ENCODE measurements at regions not wholly inside any gene's neighbourhood (a gene's known extent, or its start where the extent isn't known, plus 50 kb on each side); places are given as distances from the start of the nearest gene placed in this dataset.
A peak's percentile ranks its signal among the peaks of the same experiment; 100 is the strongest.

DNA sequence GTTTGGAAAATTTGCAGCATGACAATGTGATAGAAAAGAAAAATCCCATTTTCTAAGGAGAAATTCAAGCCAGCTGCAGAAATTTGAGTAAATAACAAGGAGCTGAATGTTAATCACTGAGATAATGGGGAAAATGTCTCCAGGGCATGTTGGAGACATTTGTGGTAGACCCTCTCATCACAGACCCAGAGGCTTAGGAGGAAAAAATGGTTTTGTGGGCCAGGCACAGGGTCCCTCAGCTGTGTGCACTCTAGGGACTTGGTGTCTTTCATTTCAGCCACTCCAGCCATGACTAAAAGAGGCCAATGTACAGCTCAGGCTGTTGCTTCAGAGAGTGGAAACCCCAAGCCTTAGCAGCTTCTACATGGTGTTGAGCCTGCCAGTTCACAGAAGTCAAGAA lies 111.4 kb upstream of the SYT10 start:
- Mint-ChIP-seq H3K27me3 (ENCODE audit: insufficient read depth) (no peaks in the 10 kb centered on the region), H3K4me1 (no peaks in the 10 kb centered on the region), H3K36me3 (ENCODE audit: low read depth) (peaks cover 14% of the 10 kb centered on the region), H3K27ac (no peak overlapping the region), H3K9me3 (peaks cover 35% of the 10 kb centered on the region), H3K4me3 (no peak overlapping the region)
- no peak overlapping the region for H3K4me3 ChIP-seq (ENCODE audit: low read length)
- DNase-seq, result no peak
- TF ChIP-seq, protein P1, sequence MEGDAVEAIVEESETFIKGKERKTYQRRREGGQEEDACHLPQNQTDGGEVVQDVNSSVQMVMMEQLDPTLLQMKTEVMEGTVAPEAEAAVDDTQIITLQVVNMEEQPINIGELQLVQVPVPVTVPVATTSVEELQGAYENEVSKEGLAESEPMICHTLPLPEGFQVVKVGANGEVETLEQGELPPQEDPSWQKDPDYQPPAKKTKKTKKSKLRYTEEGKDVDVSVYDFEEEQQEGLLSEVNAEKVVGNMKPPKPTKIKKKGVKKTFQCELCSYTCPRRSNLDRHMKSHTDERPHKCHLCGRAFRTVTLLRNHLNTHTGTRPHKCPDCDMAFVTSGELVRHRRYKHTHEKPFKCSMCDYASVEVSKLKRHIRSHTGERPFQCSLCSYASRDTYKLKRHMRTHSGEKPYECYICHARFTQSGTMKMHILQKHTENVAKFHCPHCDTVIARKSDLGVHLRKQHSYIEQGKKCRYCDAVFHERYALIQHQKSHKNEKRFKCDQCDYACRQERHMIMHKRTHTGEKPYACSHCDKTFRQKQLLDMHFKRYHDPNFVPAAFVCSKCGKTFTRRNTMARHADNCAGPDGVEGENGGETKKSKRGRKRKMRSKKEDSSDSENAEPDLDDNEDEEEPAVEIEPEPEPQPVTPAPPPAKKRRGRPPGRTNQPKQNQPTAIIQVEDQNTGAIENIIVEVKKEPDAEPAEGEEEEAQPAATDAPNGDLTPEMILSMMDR (conservative IDR thresholded peaks at IDR 0.05), result no peak
- no peak overlapping the region for H3K27ac ChIP-seq (ENCODE audit: low read depth, low read length)
- no peaks in the 10 kb centered on the region for H3K27me3 ChIP-seq (ENCODE audit: control insufficient read depth, insufficient read depth, low read length, poor library complexity, severe bottlenecking)
- no peak overlapping the region for H3K9ac ChIP-seq (ENCODE audit: extremely low read depth, low read length, poor library complexity, severe bottlenecking)
- H3K4me1 ChIP-seq (ENCODE audit: control insufficient read depth, insufficient read depth, low read length), result no peaks in the 10 kb centered on the region
- H3K9me3 ChIP-seq (ENCODE audit: control insufficient read depth, low read length), result peaks cover 16% of the 10 kb centered on the region
- no peaks in the 10 kb centered on the region for H3K36me3 ChIP-seq (ENCODE audit: control insufficient read depth, insufficient read depth, low read length)

DNA sequence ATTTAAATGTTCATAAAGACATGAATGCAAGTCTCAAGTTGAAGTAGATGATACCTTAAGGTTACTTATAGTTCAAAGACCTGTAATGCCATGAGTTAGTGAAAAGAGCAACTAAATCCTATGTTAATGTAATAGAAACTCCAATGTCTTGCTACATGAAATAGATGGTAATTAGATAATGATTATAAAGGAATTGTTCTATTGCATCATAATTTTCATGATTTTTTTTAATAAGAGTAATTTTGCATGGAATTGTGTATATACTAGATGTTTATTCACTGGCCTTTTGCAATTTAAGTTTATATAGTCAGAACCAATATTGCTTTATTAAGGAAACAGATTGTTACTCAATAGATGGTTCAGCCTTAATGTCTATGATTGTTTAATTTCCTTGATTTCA lies 115.5 kb upstream of the SYT10 start:
- H3K27ac ChIP-seq (ENCODE audit: low read depth, low read length), result no peak overlapping the region
- H3K27me3 ChIP-seq (ENCODE audit: control insufficient read depth, insufficient read depth, low read length, poor library complexity, severe bottlenecking), result no peaks in the 10 kb centered on the region
- H3K27me3 Mint-ChIP-seq (ENCODE audit: insufficient read depth), result no peaks in the 10 kb centered on the region
- H3K9me3 ChIP-seq (ENCODE audit: control insufficient read depth, low read length), result peaks cover 12% of the 10 kb centered on the region
- peaks cover 15% of the 10 kb centered on the region for H3K4me1 Mint-ChIP-seq
- DNase-seq, result no peak
- H3K9ac ChIP-seq (ENCODE audit: extremely low read depth, low read length, poor library complexity, severe bottlenecking), result no peak overlapping the region
- H3K36me3 Mint-ChIP-seq (ENCODE audit: low read depth), result peaks cover 14% of the 10 kb centered on the region
- TF ChIP-seq, protein P1 (conservative IDR thresholded peaks at IDR 0.05), result no peak
- H3K9me3 Mint-ChIP-seq, result peaks cover 30% of the 10 kb centered on the region
- no peak overlapping the region for H3K4me3 Mint-ChIP-seq
- no peak overlapping the region for H3K4me3 ChIP-seq (ENCODE audit: low read length)
- H3K4me1 ChIP-seq (ENCODE audit: control insufficient read depth, insufficient read depth, low read length), result no peaks in the 10 kb centered on the region
- H3K27ac Mint-ChIP-seq, result no peak overlapping the region
- H3K36me3 ChIP-seq (ENCODE audit: control insufficient read depth, insufficient read depth, low read length), result no peaks in the 10 kb centered on the region

DNA sequence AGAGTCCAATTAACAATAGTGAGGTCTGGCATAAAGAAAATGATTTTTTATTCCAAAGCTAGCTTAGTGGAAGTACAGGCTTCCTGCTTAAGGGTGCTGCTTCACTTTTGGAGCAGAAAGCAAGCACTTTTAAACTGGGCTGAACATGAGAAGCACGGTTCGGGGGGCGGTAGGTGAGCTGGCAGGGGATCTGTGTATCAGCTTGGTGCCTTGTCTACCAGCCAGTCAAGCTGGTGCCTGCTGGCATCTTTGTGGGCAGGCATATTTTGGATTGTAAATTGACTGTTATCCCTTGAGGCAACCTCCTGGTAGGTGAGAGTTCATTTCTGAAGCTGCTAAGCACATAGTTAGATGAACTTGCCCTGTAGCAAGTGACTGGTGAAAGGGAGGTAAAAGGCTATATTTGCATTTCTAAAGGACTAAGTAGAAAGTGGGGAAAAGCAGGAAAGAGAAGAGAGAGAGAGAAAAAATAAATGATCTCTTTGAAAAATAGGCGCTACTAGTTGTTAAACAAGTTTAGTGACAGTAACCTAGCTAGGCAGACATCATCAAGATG lies 121.1 kb upstream of the SYT10 start:
- WGBS, 2 experiments (ENCODE audit: insufficient coverage in 1 of 2, insufficient read length in 1 of 2), result 85 to 87% methylated on average over 1 to 4 of the region's 4 CpGs
- Histone ChIP-seq H3K36me3 (ENCODE audit: control insufficient read depth, insufficient read depth, low read length) (no peaks in the 10 kb centered on the region), H3K9ac (ENCODE audit: extremely low read depth, low read length, poor library complexity, severe bottlenecking) (no peak overlapping the region), H3K4me3 (ENCODE audit: low read length) (no peak overlapping the region), H3K9me3 (ENCODE audit: control insufficient read depth, low read length) (no peaks in the 10 kb centered on the region), H3K27me3 (ENCODE audit: control insufficient read depth, insufficient read depth, low read length, poor library complexity, severe bottlenecking) (no peaks in the 10 kb centered on the region), H3K4me1 (ENCODE audit: control insufficient read depth, insufficient read depth, low read length) (no peaks in the 10 kb centered on the region), H3K27ac (ENCODE audit: low read depth, low read length) (no peak overlapping the region)
- Mint-ChIP-seq H3K4me3 (no peak overlapping the region), H3K27ac (peak overlapping the region; percentile 48), H3K36me3 (ENCODE audit: low read depth) (no peaks in the 10 kb centered on the region), H3K4me1 (peaks cover 18% of the 10 kb centered on the region), H3K27me3 (ENCODE audit: insufficient read depth) (no peaks in the 10 kb centered on the region), H3K9me3 (peaks cover 12% of the 10 kb centered on the region)
- DNase-seq, result peak; percentile 61
- TF ChIP-seq, protein P1 (conservative IDR thresholded peaks at IDR 0.05), result no peak
